WTC11 (cell line): ENCODE measurements at regions not wholly inside any gene's neighbourhood (a gene's known extent, or its start where the extent isn't known, plus 50 kb on each side); places are given as distances from the start of the nearest gene placed in this dataset.

Experiments used
- ATF1 ChIP-seq: sonication (generic); formaldehyde crosslinking; IDR thresholded peaks from 2 replicates; pipeline ENCODE4 v1.8.1; 2023; ENCODE audit warnings: mild to moderate bottlenecking, moderate library complexity, missing genetic modification reagents
- ATF3 ChIP-seq: sonication (generic); formaldehyde crosslinking; conservative IDR thresholded peaks from 2 replicates; pipeline ENCODE4 v1.8.1; 2022; ENCODE audit warnings: mild to moderate bottlenecking, missing genetic modification reagents
- CTCF ChIP-seq: fragments of 200-600 bp; IDR thresholded peaks from 2 replicates; pipeline ENCODE4 v1.8.0; 2022; ENCODE audit warnings: antibody characterized with exemption
- JUN ChIP-seq: sonication (generic); formaldehyde crosslinking; IDR thresholded peaks from 2 replicates; pipeline ENCODE4 v1.8.0; 2023; ENCODE audit warnings: mild to moderate bottlenecking, missing genetic modification reagents
- MYBL2 ChIP-seq: sonication (generic); formaldehyde crosslinking; IDR thresholded peaks from 2 replicates; pipeline ENCODE4 v1.8.1; 2023; ENCODE audit warnings: mild to moderate bottlenecking, moderate library complexity, missing genetic modification reagents
- NFATC4 ChIP-seq: fragments of 250-450 bp; sonication (Bioruptor Pico); IDR thresholded peaks from 2 replicates; pipeline ENCODE4 v1.9.0; 2021; ENCODE audit warnings: mild to moderate bottlenecking
- NFE2L1 ChIP-seq: sonication (generic); formaldehyde crosslinking; IDR thresholded peaks from 2 replicates; pipeline ENCODE4 v1.8.1; 2023; ENCODE audit warnings: missing genetic modification reagents
- NFYB ChIP-seq: sonication (generic); formaldehyde crosslinking; conservative IDR thresholded peaks from 2 replicates; pipeline ENCODE4 v1.8.0; 2022; ENCODE audit warnings: low read depth, missing genetic modification reagents
- ZBTB21 ChIP-seq: sonication (generic); formaldehyde crosslinking; IDR thresholded peaks from 2 replicates; pipeline ENCODE4 v1.8.1; 2023; ENCODE audit warnings: mild to moderate bottlenecking, missing genetic modification reagents, borderline replicate concordance
- ZBTB43 ChIP-seq: sonication (generic); formaldehyde crosslinking; IDR thresholded peaks from 2 replicates; pipeline ENCODE4 v1.8.1; 2023; ENCODE audit warnings: mild to moderate bottlenecking, missing genetic modification reagents
- ZNF396 ChIP-seq: fragments of 250-450 bp; sonication (Bioruptor Pico); IDR thresholded peaks from 2 replicates; pipeline ENCODE4 v1.8.0; 2021; ENCODE audit warnings: mild to moderate bottlenecking, moderate library complexity, borderline replicate concordance
- ZSCAN18 ChIP-seq: fragments of 250-450 bp; sonication (Bioruptor Pico); IDR thresholded peaks from 2 replicates; pipeline ENCODE4 v2.1.2; 2022; ENCODE audit warnings: mild to moderate bottlenecking, moderate library complexity
- TF ChIP-seq, protein P1 (sequence below): sonication (generic); formaldehyde crosslinking; IDR thresholded peaks from 2 replicates; pipeline ENCODE4 v1.8.1; 2022; ENCODE audit warnings: mild to moderate bottlenecking, moderate library complexity, missing genetic modification reagents
- TF ChIP-seq, protein P2 (sequence below): sonication (generic); formaldehyde crosslinking; IDR thresholded peaks from 2 replicates; pipeline ENCODE4 v1.8.0; 2023; ENCODE audit warnings: mild to moderate bottlenecking, missing genetic modification reagents

DNA sequence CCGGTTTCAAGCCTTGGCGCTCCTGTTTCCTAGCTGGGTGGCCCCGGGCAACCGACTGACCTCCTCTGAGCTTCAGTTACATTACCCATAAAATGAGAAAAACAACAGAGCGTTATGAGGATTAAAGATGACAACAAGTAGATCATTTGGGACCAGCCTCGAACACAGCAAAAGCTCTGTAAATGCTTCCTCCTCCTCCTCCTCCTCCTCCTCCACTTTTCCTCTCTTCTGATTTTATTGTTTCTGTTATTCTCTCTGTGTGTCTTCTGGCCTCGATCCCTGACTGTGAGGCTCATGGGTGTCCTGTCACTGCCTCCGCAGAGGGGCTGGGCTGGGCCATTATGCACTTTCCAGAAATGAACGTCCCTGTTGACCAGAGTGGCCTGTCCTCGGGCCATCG, 176.2 kb downstream of the URI1 start:
- no peak for TF ChIP-seq ATF3 (CRISPR knock-in tag)
- no peak for TF ChIP-seq NFATC4 (CRISPR knock-in tag)
- no peak for TF ChIP-seq CTCF
- no peak for TF ChIP-seq ZNF396 (CRISPR knock-in tag)
- TF ChIP-seq ZBTB43 (CRISPR knock-in tag) = no peak
- TF ChIP-seq, protein P1, sequence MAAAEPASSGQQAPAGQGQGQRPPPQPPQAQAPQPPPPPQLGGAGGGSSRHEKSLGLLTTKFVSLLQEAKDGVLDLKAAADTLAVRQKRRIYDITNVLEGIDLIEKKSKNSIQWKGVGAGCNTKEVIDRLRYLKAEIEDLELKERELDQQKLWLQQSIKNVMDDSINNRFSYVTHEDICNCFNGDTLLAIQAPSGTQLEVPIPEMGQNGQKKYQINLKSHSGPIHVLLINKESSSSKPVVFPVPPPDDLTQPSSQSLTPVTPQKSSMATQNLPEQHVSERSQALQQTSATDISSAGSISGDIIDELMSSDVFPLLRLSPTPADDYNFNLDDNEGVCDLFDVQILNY (CRISPR knock-in tag) = no peak
- no peak for TF ChIP-seq NFYB (CRISPR knock-in tag)
- no peak for TF ChIP-seq ZSCAN18 (CRISPR knock-in tag)
- TF ChIP-seq JUN (CRISPR knock-in tag) = no peak
- TF ChIP-seq ATF1 (CRISPR knock-in tag) = no peak
- TF ChIP-seq, protein P2, sequence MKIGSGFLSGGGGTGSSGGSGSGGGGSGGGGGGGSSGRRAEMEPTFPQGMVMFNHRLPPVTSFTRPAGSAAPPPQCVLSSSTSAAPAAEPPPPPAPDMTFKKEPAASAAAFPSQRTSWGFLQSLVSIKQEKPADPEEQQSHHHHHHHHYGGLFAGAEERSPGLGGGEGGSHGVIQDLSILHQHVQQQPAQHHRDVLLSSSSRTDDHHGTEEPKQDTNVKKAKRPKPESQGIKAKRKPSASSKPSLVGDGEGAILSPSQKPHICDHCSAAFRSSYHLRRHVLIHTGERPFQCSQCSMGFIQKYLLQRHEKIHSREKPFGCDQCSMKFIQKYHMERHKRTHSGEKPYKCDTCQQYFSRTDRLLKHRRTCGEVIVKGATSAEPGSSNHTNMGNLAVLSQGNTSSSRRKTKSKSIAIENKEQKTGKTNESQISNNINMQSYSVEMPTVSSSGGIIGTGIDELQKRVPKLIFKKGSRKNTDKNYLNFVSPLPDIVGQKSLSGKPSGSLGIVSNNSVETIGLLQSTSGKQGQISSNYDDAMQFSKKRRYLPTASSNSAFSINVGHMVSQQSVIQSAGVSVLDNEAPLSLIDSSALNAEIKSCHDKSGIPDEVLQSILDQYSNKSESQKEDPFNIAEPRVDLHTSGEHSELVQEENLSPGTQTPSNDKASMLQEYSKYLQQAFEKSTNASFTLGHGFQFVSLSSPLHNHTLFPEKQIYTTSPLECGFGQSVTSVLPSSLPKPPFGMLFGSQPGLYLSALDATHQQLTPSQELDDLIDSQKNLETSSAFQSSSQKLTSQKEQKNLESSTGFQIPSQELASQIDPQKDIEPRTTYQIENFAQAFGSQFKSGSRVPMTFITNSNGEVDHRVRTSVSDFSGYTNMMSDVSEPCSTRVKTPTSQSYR (CRISPR knock-in tag) = no peak
- no peak for TF ChIP-seq NFE2L1 (CRISPR knock-in tag)
- TF ChIP-seq ZBTB21 (CRISPR knock-in tag) = no peak
- no peak for TF ChIP-seq MYBL2 (CRISPR knock-in tag)
